Glutamatergic neuron (in vitro differentiated cells): ENCODE measurements at regions not wholly inside any gene's neighbourhood (a gene's known extent, or its start where the extent isn't known, plus 50 kb on each side); places are given as distances from the start of the nearest gene placed in this dataset.

ENCODE experiments used
- DNase-seq: peaks from one replicate; pipeline ENCODE4 v3.0.0; 2022
- H3K27ac Mint-ChIP-seq: one replicate; pipeline ENCODE4 v1.8.0; 2020; ENCODE audit warnings: mild to moderate bottlenecking, mixed read lengths, inconsistent platforms; ENCODE audit not compliant: unreplicated experiment
- H3K27me3 Mint-ChIP-seq: one replicate; pipeline ENCODE4 v1.8.0; 2020; ENCODE audit warnings: mild to moderate bottlenecking, moderate library complexity, mixed read lengths, inconsistent platforms; ENCODE audit not compliant: unreplicated experiment
- H3K36me3 Mint-ChIP-seq: one replicate; pipeline ENCODE4 v1.8.0; 2020; ENCODE audit warnings: mild to moderate bottlenecking, mixed read lengths, inconsistent platforms; ENCODE audit not compliant: unreplicated experiment
- H3K4me1 Mint-ChIP-seq: one replicate; pipeline ENCODE4 v1.8.0; 2020; ENCODE audit warnings: mild to moderate bottlenecking, low read depth, mixed read lengths, inconsistent platforms; ENCODE audit not compliant: unreplicated experiment
- H3K4me3 Mint-ChIP-seq: one replicate; pipeline ENCODE4 v1.8.0; 2020; ENCODE audit warnings: mild to moderate bottlenecking, mixed read lengths, inconsistent platforms; ENCODE audit not compliant: unreplicated experiment
- H3K9me3 Mint-ChIP-seq: one replicate; pipeline ENCODE4 v1.8.0; 2020; ENCODE audit warnings: mild to moderate bottlenecking, moderate library complexity, mixed read lengths, inconsistent platforms; ENCODE audit not compliant: unreplicated experiment
- CTCF ChIP-seq: fragments of 200-600 bp; sonication (generic); IDR thresholded peaks from one replicate; pipeline ENCODE4 v1.5.0; 2021; ENCODE audit not compliant: partially characterized antibody, unreplicated experiment

DNA sequence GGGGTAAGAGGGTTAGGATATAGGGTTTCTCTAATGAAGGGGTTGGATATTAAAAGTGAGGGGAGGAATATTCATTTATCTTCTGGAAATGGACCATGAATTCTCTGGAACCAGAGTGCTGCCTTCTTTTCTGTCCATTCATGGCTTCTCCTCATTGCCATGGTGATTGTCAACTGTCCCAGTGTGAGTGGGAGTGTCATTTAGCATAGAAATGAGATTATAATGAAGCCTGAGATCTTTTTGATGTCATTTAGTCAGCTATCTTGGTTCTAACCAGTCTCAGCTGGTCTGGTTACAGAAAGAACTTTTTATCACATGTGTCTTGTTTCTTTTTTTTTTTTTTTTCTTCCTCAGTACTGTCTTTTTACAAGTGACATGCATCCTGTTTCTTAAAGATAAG, 497.3 kb upstream of the PITX2 start:
- no peak overlapping the region for H3K4me3 Mint-ChIP-seq
- H3K4me1 Mint-ChIP-seq: no peaks in the 10 kb centered on the region
- TF ChIP-seq CTCF: no peak
- DNase-seq: no peak
- no peak overlapping the region for H3K27ac Mint-ChIP-seq
- no peaks in the 10 kb centered on the region for H3K9me3 Mint-ChIP-seq
- H3K36me3 Mint-ChIP-seq: no peaks in the 10 kb centered on the region
- H3K27me3 Mint-ChIP-seq: no peaks in the 10 kb centered on the region

- H3K36me3 Mint-ChIP-seq: no peaks in the 10 kb centered on the region
- H3K4me1 Mint-ChIP-seq: no peaks in the 10 kb centered on the region
- no peak for DNase-seq
- H3K27me3 Mint-ChIP-seq: no peaks in the 10 kb centered on the region
- H3K9me3 Mint-ChIP-seq: no peaks in the 10 kb centered on the region
- H3K27ac Mint-ChIP-seq: no peak overlapping the region
- TF ChIP-seq CTCF: no peak
- H3K4me3 Mint-ChIP-seq: no peak overlapping the region
Observed at GRCh38 chr4:111126340-111126739, 503.5 kb upstream of the PITX2 start.

- H3K4me3 Mint-ChIP-seq: no peak overlapping the region
Observed at GRCh38 chr4:111127841-111128240, 505.0 kb upstream of the PITX2 start.

DNA sequence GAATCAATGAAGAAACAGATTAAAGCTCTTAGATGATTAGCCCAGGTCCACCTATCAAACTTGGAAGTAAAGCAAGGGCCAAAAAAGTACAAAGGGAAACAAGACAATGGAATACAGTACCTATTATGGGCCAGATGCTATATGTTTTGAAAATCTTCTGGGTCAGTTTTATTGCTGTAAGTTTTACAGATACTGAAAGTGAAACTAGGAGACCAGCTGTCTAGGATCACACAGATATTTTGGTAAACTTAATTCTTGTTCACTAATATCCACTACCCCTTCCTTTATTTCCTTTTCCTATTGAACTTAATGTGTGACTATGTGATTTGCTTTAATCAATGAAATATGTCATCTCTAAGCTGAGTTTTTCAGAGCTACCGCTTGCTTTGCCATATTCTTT, 505.4 kb upstream of the PITX2 start:
- Mint-ChIP-seq H3K9me3 (no peaks in the 10 kb centered on the region), H3K4me3 (no peak overlapping the region), H3K27me3 (no peaks in the 10 kb centered on the region), H3K4me1 (no peaks in the 10 kb centered on the region), H3K27ac (no peak overlapping the region), H3K36me3 (no peaks in the 10 kb centered on the region)
- DNase-seq: no peak
- TF ChIP-seq CTCF: no peak

More at GRCh38 chr4:111127841-111128240, 505.0 kb upstream of the PITX2 start:
- Mint-ChIP-seq H3K4me1 (no peaks in the 10 kb centered on the region), H3K9me3 (no peaks in the 10 kb centered on the region), H3K27ac (no peak overlapping the region), H3K27me3 (no peaks in the 10 kb centered on the region), H3K36me3 (no peaks in the 10 kb centered on the region)
- DNase-seq: no peak
- TF ChIP-seq CTCF: no peak

DNA sequence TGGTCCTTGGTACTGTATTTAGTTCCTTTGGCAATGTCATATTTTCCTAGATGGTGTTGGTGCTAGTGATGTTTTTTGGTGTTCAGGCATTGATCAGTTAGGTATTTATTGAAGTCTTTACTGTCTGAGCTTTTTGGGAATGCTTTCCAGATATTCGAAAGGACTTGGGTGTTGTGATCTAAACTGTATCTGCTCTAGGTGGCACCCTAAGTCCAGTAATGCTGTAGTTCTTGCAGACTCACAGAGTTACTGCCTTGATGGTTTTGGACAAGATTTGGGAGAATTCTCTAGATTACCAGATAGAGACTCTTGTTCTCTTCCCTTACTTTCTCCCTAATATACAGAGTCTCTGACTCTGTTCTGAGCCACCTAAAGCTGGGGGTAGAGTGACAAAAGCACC, 513.6 kb upstream of the PITX2 start:
- no peak for TF ChIP-seq CTCF
- Mint-ChIP-seq H3K27me3 (peaks cover 2% of the 10 kb centered on the region), H3K27ac (no peak overlapping the region), H3K4me3 (no peak overlapping the region), H3K36me3 (no peaks in the 10 kb centered on the region), H3K4me1 (no peaks in the 10 kb centered on the region), H3K9me3 (no peaks in the 10 kb centered on the region)
- DNase-seq: no peak
